ENCODE measurements at regions not wholly inside any gene's neighbourhood (a gene's known extent, or its start where the extent isn't known, plus 50 kb on each side); places are given as distances from the start of the nearest gene placed in this dataset.

GRCh38 chr5:34483442-34484033 is 172.6 kb upstream of the RAI14 start:
- DNase-seq, result peak in 15 of 58 donors; percentile 9 to 56 (median 27)

- DNase-seq, result no peak
These were observed 171.8 kb upstream of the RAI14 start for GRCh38 chr5:34484216-34484920.

GRCh38 chr5:34485768-34486030 is 170.4 kb upstream of the RAI14 start:
- DNase-seq, result no peak

- peak in 56 of 58 donors; percentile 24 to 89 (median 72) for DNase-seq
These were observed 169.8 kb upstream of the RAI14 start for GRCh38 chr5:34486160-34486848.

GRCh38 chr5:34486849-34487158 is 169.3 kb upstream of the RAI14 start:
- no peak for DNase-seq

GRCh38 chr5:34487159-34487879 is 168.8 kb upstream of the RAI14 start:
- no peak for DNase-seq

- no peak for DNase-seq
These were observed 168.2 kb upstream of the RAI14 start for GRCh38 chr5:34487956-34488355.

- DNase-seq, result no peak
These were observed 167.1 kb upstream of the RAI14 start for GRCh38 chr5:34488984-34489383.

GRCh38 chr5:34490506-34491250 is 165.4 kb upstream of the RAI14 start:
- no peak for DNase-seq

- DNase-seq, result no peak
These were observed 164.9 kb upstream of the RAI14 start for GRCh38 chr5:34491251-34491620.

GRCh38 chr5:34494111-34494755 is 161.9 kb upstream of the RAI14 start:
- no peak for DNase-seq

GRCh38 chr5:34495178-34495577 is 160.9 kb upstream of the RAI14 start:
- no peak for DNase-seq

GRCh38 chr5:34496260-34496691 is 159.9 kb upstream of the RAI14 start:
- no peak for DNase-seq

GRCh38 chr5:34496701-34497469 is 159.2 kb upstream of the RAI14 start:
- peak in 1 of 58 donors; percentile 53 for DNase-seq

GRCh38 chr5:34497470-34497808 is 158.7 kb upstream of the RAI14 start:
- DNase-seq, result no peak

- no peak for DNase-seq
These were observed 157.6 kb upstream of the RAI14 start for GRCh38 chr5:34498572-34498971.

GRCh38 chr5:34499001-34499734 is 157.0 kb upstream of the RAI14 start:
- no peak for DNase-seq

- no peak for DNase-seq
These were observed 155.8 kb upstream of the RAI14 start for GRCh38 chr5:34500236-34500847.

- DNase-seq, result no peak
These were observed 155.1 kb upstream of the RAI14 start for GRCh38 chr5:34501016-34501415.

All from anterior cingulate cortex (tissue), 58 donors.